ENCODE measurements at regions not wholly inside any gene's neighbourhood (a gene's known extent, or its start where the extent isn't known, plus 50 kb on each side); places are given as distances from the start of the nearest gene placed in this dataset.

DNA sequence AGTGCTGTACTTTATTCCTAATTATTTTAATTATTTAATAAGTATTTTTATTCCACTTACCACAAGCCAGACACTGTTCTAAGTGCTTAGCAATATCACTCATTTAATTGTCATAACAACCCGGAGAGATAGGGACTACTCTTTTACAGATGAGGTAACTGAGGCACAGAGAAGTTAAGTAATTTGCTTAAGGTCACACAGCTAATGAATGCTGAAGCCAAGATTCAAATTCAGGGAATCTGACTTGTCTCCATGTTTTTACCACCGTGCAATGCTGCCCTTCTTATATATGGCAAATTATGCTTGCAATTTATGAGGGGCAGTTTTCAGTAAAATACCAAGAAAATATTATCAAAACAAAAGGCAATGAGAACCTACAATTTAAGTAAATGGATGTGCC is 168.4 kb upstream of the KIF2A start:
- TF ChIP-seq CTCF (IDR thresholded peaks at IDR 0.05; ENCODE audit: low read depth, low read length), result no peak
- TF ChIP-seq EZH2phosphoT487 (IDR thresholded peaks at IDR 0.05; ENCODE audit: low read depth), result no peak

Measured in OCI-LY3 (cell line).